ENCODE measurements at regions not wholly inside any gene's neighbourhood (a gene's known extent, or its start where the extent isn't known, plus 50 kb on each side); places are given as distances from the start of the nearest gene placed in this dataset.
A peak's percentile ranks its signal among the peaks of the same experiment; 100 is the strongest.

- intact Hi-C loops (cut with DNase I) = no loop called here
- peak in 1 of 10 donors; percentile 43 for DNase-seq
These were observed 214.5 kb downstream of the NAF1 start for GRCh38 chr4:162952232-162952631.

GRCh38 chr4:162945713-162946112 lies 221.0 kb downstream of the NAF1 start:
- DNase-seq = no peak
- intact Hi-C loops (cut with DNase I) = no loop called here

GRCh38 chr4:162943263-162943662 lies 223.4 kb downstream of the NAF1 start:
- intact Hi-C loops (cut with DNase I) = no loop called here
- no peak for DNase-seq

- DNase-seq = no peak
- intact Hi-C loops (cut with DNase I) = no loop called here
These were observed 227.8 kb downstream of the NAF1 start for GRCh38 chr4:162938738-162939485.

- intact Hi-C loops (cut with DNase I) = no loop called here
- DNase-seq = no peak
These were observed 231.5 kb downstream of the NAF1 start for GRCh38 chr4:162935214-162935613.

- DNase-seq = no peak
- intact Hi-C loops (cut with DNase I) = no loop called here
These were observed 235.4 kb downstream of the NAF1 start for GRCh38 chr4:162931286-162931685.

- intact Hi-C loops (cut with DNase I) = no loop called here
- DNase-seq = peak in 1 of 10 donors; percentile 71
These were observed 245.4 kb downstream of the NAF1 start for GRCh38 chr4:162921178-162921785.

- DNase-seq = no peak
- intact Hi-C loops (cut with DNase I) = no loop called here
These were observed 246.0 kb downstream of the NAF1 start for GRCh38 chr4:162920649-162921048.

- intact Hi-C loops (cut with DNase I) = no loop called here
- DNase-seq = no peak
These were observed 254.2 kb downstream of the NAF1 start for GRCh38 chr4:162912482-162912881.

GRCh38 chr4:162911349-162911748 lies 255.3 kb downstream of the NAF1 start:
- intact Hi-C loops (cut with DNase I) = no loop called here

GRCh38 chr4:162909952-162910351 lies 256.7 kb downstream of the NAF1 start:
- no peak for DNase-seq

More at GRCh38 chr4:162911349-162911748, 255.3 kb downstream of the NAF1 start:
- DNase-seq = no peak

GRCh38 chr4:162894387-162894786 lies 272.3 kb downstream of the NAF1 start:
- intact Hi-C loops (cut with DNase I) = no loop called here

More at GRCh38 chr4:162909952-162910351, 256.7 kb downstream of the NAF1 start:
- intact Hi-C loops (cut with DNase I) = no loop called here

GRCh38 chr4:162891788-162892707 lies 274.6 kb downstream of the NAF1 start:
- DNase-seq = no peak
- intact Hi-C loops (cut with DNase I) = no loop called here

More at GRCh38 chr4:162894387-162894786, 272.3 kb downstream of the NAF1 start:
- DNase-seq = no peak

GRCh38 chr4:162878096-162878495 lies 288.6 kb downstream of the NAF1 start:
- no peak for DNase-seq

GRCh38 chr4:162874748-162875147 lies 291.9 kb downstream of the NAF1 start:
- no peak for DNase-seq
- intact Hi-C loops (cut with DNase I) = no loop called here

More at GRCh38 chr4:162878096-162878495, 288.6 kb downstream of the NAF1 start:
- intact Hi-C loops (cut with DNase I) = no loop called here

- intact Hi-C loops (cut with DNase I) = no loop called here
- DNase-seq = no peak
These were observed 294.7 kb downstream of the NAF1 start for GRCh38 chr4:162871990-162872389.

GRCh38 chr4:162869157-162869556 lies 297.5 kb downstream of the NAF1 start:
- intact Hi-C loops (cut with DNase I) = no loop called here
- no peak for DNase-seq

GRCh38 chr4:162866565-162866964 lies 300.1 kb downstream of the NAF1 start:
- intact Hi-C loops (cut with DNase I) = no loop called here
- no peak for DNase-seq

GRCh38 chr4:162865102-162865501 lies 301.6 kb downstream of the NAF1 start:
- DNase-seq = no peak
- intact Hi-C loops (cut with DNase I) = no loop called here

GRCh38 chr4:162853788-162854187 lies 312.9 kb downstream of the NAF1 start:
- intact Hi-C loops (cut with DNase I) = no loop called here
- DNase-seq = no peak

- intact Hi-C loops (cut with DNase I) = no loop called here
These were observed 314.0 kb downstream of the NAF1 start for GRCh38 chr4:162852642-162853041.

More at GRCh38 chr4:162852642-162853041, 314.0 kb downstream of the NAF1 start:
- DNase-seq = no peak
